DOHH2 (cell line): ENCODE measurements at regions not wholly inside any gene's neighbourhood (a gene's known extent, or its start where the extent isn't known, plus 50 kb on each side); places are given as distances from the start of the nearest gene placed in this dataset.
"Not testable (repeated sequence)": the region's sequence is repeated elsewhere in the genome, so short reads cannot be mapped to it uniquely, and the experiment has no call there.

Source experiments
- H3F3A ChIP-seq: fragments of 200-600 bp; sonication (generic), shearing (Covaris generic); 2 replicates; pipeline ENCODE4 v1.6.0; 2016; ENCODE audit warnings: antibody characterized with exemption, mild to moderate bottlenecking; ENCODE audit not compliant: control insufficient read depth, insufficient read depth
- H3K27ac ChIP-seq: fragments of 200-600 bp; sonication (generic); 2 replicates; pipeline ENCODE4 v1.5.1; 2014; ENCODE audit warnings: low read depth, mild to moderate bottlenecking, low read length, moderate library complexity
- H3K27me3 ChIP-seq: fragments of 200-600 bp; sonication (generic); 2 replicates; pipeline ENCODE4 v1.6.1; 2014; ENCODE audit warnings: mild to moderate bottlenecking, low read length, mixed read lengths; ENCODE audit not compliant: control insufficient read depth
- H3K36me3 ChIP-seq: fragments of 200-600 bp; sonication (generic); 2 replicates; pipeline ENCODE4 v1.6.1; 2014; ENCODE audit warnings: mild to moderate bottlenecking, low read length, moderate library complexity, mixed read lengths; ENCODE audit not compliant: control insufficient read depth
- H3K4me1 ChIP-seq: fragments of 200-600 bp; sonication (generic); 2 replicates; pipeline ENCODE4 v1.6.1; 2014; ENCODE audit warnings: mild to moderate bottlenecking, low read length, mixed read lengths; ENCODE audit not compliant: control insufficient read depth
- H3K4me2 ChIP-seq: fragments of 200-600 bp; sonication (generic); 2 replicates; pipeline ENCODE4 v1.6.0; 2014; ENCODE audit warnings: mild to moderate bottlenecking, low read length, moderate library complexity
- H3K4me3 ChIP-seq: fragments of 200-600 bp; sonication (generic); 2 replicates; pipeline ENCODE4 v1.5.1; 2014; ENCODE audit warnings: mild to moderate bottlenecking, low read length, mixed read lengths
- H3K79me2 ChIP-seq: fragments of 200-600 bp; sonication (generic); 2 replicates; pipeline ENCODE4 v1.6.1; 2014; ENCODE audit warnings: mild to moderate bottlenecking, low read length, mixed read lengths; ENCODE audit not compliant: control insufficient read depth
- H3K9me2 ChIP-seq: fragments of 200-600 bp; sonication (generic); replicated peaks from 2 replicates; pipeline ENCODE4 v1.6.1; 2014; ENCODE audit warnings: mild to moderate bottlenecking, low read length, mixed read lengths; ENCODE audit not compliant: control insufficient read depth
- H3K9me3 ChIP-seq: fragments of 200-600 bp; sonication (generic); 2 replicates; pipeline ENCODE4 v1.6.1; 2014; ENCODE audit warnings: antibody characterized with exemption, low read length, mixed read lengths; ENCODE audit not compliant: control insufficient read depth, insufficient read depth
- H4K20me1 ChIP-seq: fragments of 200-600 bp; sonication (generic); 2 replicates; pipeline ENCODE4 v1.6.0; 2014; ENCODE audit warnings: low read depth, mild to moderate bottlenecking, antibody characterized with exemption, low read length, moderate library complexity; ENCODE audit not compliant: control insufficient read depth, insufficient read depth
- EZH2phosphoT487 ChIP-seq: fragments of 200-600 bp; sonication (generic); IDR thresholded peaks from 2 replicates; pipeline ENCODE4 v1.6.1; 2017; ENCODE audit warnings: borderline replicate concordance, mild to moderate bottlenecking, antibody characterized with exemption, low read length, moderate library complexity, mixed read lengths
- TF ChIP-seq, protein P1 (sequence below): fragments of 200-600 bp; sonication (generic); IDR thresholded peaks from one replicate; pipeline ENCODE4 v1.5.1; 2014; ENCODE audit warnings: antibody characterized with exemption, mild to moderate bottlenecking, low read depth, low read length; ENCODE audit not compliant: poor library complexity, severe bottlenecking

DNA sequence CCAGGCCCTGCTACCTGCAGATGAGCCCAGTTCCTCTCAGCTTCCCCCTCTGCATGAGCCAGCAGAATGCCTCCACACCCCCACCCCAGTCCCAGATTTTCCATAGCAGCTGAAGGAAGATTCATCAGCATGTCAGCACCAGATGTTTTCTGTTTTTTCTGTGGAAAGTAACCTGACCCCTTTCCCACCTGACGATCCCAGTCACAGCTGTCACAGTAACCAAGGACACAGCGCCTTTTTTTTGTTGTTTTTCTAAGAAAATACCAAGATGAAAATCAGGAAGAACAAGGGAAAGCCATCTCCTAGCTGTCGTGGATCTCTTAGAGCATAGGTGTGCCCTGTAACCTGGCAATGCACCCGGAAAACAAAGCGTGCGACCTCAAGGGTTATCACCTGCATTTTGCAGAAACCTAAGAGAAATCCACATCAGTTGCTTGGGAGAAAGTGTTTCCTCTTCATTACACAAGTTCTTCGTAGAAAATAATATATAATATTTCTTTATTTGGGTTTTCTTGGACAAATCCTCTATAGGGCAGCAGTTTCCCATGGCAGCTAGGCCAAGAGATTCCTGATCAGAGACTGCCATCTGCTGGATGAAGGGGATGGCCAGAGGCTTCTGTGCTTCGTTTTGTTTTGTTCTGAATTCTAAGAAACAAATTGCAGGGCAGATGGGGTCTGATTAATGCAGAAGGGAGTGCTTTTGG, 401.9 kb downstream of the TNS3 start:
- Histone ChIP-seq H3K4me2 (no peak overlapping the region), H4K20me1 (no peaks in the 10 kb centered on the region), H3K4me1 (peaks cover 12% of the 10 kb centered on the region), H3K36me3 (no peaks in the 10 kb centered on the region), H3F3A (no peaks in the 10 kb centered on the region), H3K9me3 (peaks cover 16% of the 10 kb centered on the region; the same call in 1 of the 2 replicates), H3K27ac (no peak overlapping the region), H3K79me2 (no peaks in the 10 kb centered on the region), H3K4me3 (no peak overlapping the region), H3K27me3 (peaks cover 5% of the 10 kb centered on the region; the same call in 1 of the 2 replicates), H3K9me2 (no peaks in the 10 kb centered on the region)
- TF ChIP-seq, protein P1, sequence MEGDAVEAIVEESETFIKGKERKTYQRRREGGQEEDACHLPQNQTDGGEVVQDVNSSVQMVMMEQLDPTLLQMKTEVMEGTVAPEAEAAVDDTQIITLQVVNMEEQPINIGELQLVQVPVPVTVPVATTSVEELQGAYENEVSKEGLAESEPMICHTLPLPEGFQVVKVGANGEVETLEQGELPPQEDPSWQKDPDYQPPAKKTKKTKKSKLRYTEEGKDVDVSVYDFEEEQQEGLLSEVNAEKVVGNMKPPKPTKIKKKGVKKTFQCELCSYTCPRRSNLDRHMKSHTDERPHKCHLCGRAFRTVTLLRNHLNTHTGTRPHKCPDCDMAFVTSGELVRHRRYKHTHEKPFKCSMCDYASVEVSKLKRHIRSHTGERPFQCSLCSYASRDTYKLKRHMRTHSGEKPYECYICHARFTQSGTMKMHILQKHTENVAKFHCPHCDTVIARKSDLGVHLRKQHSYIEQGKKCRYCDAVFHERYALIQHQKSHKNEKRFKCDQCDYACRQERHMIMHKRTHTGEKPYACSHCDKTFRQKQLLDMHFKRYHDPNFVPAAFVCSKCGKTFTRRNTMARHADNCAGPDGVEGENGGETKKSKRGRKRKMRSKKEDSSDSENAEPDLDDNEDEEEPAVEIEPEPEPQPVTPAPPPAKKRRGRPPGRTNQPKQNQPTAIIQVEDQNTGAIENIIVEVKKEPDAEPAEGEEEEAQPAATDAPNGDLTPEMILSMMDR: peak; percentile 80
- no peak for TF ChIP-seq EZH2phosphoT487

DNA sequence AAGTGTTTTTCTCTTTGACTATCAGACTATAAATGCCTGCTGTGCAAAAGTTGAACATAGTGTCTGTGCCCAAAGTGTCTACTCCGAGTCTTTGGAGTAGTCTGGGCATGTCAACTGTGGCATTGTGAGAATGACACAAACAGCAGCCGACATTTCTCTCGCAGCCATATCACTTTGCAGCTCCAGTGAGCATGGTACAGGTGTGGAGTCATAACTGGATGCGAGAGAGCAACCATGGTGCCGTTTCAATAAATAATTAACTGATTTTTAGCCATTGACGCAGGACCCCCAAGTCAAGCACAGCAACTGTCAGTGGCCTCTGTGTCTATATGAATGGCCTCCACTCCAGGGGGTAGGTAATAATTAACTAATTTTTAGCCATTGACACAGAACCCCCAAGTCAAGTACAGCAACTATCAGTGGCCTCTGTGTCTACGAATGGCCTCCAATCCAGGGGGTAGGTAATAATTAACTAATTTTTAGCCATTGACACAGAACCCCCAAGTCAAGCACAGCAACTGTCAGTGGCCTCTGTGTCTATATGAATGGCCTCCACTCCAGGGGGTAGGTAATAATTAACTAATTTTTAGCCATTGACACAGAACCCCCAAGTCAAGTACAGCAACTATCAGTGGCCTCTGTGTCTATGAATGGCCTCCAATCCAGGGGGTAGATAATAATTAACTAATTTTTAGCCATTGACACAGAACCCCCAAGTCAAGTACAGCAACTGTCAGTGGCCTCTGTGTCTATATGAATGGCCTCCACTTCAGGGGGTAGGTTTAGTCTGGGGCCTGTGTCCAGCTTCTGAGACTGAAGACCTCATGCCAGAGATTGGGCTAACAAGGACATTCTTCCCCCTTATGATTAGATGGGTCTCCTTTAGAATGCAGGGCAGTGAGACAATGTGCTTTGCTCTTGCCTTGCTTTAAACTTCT, 409.0 kb downstream of the TNS3 start:
- H3K27ac ChIP-seq, H3K27me3 ChIP-seq, H3F3A ChIP-seq, H3K4me2 ChIP-seq, H3K9me2 ChIP-seq, H3K36me3 ChIP-seq, H3K79me2 ChIP-seq, H3K4me3 ChIP-seq, H4K20me1 ChIP-seq: not testable (repeated sequence)
- H3K4me1 ChIP-seq: peaks cover 25% of the 10 kb centered on the region
- H3K9me3 ChIP-seq: peaks cover 14% of the 10 kb centered on the region; the same call in 1 of the 2 replicates

DNA sequence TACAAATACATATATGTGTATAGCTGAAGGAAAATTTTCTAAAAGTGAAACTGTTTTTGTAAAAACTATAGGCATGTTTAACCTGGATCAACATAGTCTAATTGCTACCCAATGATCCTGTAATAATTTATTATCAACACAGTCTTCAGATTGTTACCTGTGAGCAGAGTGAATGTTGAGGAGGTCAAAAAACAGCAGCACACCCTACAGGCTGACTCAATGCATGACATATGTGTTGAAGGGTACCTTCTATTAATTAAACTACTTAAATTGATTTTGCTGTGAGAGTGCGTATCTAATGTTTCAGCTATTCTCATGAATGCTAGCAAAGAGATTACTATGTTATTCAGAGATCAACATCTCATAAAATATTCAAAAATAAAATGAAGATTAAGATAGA, 411.4 kb downstream of the TNS3 start:
- no peak for TF ChIP-seq EZH2phosphoT487
- TF ChIP-seq, protein P1: peak; percentile 67
- Histone ChIP-seq H3K9me2 (no peaks in the 10 kb centered on the region), H3K9me3 (no peaks in the 10 kb centered on the region), H4K20me1 (no peaks in the 10 kb centered on the region), H3K4me2 (no peak overlapping the region), H3K27ac (no peak overlapping the region), H3K27me3 (no peaks in the 10 kb centered on the region), H3K79me2 (no peaks in the 10 kb centered on the region), H3F3A (peaks cover 2% of the 10 kb centered on the region), H3K4me3 (no peak overlapping the region), H3K4me1 (peaks cover 29% of the 10 kb centered on the region), H3K36me3 (no peaks in the 10 kb centered on the region)
